ENCODE measurements at regions not wholly inside any gene's neighbourhood (a gene's known extent, or its start where the extent isn't known, plus 50 kb on each side); places are given as distances from the start of the nearest gene placed in this dataset.

DNA sequence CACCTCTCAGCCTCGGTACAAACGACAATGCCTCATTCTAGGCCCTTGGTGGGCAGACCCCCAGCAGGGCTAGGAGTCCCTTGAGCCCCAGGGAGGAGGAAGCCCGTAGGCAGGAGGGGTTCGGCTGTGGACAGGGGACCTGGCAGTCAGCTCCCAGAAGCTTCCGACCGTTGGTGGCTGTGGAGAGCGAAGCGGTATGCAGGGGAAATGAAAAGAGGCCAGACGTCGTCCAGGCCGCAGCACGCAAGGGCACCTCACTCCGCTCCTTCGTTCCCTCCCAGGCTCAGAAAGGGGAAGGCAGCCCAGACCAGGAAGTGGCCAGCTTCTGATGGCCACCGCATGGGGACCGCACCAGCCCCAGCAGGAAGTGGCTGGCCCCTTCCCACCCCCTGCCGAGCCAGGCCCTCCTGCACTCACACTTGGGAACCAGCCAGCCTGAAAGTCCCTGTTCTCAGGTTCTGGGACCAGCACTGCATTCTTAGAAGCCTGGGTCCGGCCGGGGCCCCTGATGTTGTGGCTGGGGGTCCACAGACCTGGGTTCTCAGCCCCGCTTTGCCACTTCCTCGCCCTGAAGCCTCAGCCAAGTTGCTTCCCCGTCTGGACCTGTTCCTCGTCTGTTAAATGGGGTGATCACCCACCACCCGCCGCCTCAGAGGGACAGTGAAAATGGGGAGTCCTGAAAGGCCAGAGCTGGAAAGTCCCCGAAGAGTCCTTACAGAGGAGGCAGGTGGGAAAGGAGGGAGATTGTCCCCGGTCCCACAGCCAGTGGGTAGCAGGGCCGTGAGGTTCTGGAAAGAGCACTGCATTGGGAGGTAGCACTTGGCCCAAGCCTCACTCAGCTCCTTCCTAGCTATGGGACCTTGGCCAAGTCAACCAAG, 104.0 kb upstream of the RUNX3 start:
- TF ChIP-seq, protein P1, sequence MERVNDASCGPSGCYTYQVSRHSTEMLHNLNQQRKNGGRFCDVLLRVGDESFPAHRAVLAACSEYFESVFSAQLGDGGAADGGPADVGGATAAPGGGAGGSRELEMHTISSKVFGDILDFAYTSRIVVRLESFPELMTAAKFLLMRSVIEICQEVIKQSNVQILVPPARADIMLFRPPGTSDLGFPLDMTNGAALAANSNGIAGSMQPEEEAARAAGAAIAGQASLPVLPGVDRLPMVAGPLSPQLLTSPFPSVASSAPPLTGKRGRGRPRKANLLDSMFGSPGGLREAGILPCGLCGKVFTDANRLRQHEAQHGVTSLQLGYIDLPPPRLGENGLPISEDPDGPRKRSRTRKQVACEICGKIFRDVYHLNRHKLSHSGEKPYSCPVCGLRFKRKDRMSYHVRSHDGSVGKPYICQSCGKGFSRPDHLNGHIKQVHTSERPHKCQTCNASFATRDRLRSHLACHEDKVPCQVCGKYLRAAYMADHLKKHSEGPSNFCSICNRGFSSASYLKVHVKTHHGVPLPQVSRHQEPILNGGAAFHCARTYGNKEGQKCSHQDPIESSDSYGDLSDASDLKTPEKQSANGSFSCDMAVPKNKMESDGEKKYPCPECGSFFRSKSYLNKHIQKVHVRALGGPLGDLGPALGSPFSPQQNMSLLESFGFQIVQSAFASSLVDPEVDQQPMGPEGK (CRISPR knock-in tag; IDR thresholded peaks at IDR 0.05; ENCODE audit: borderline replicate concordance) = no peak
- TF ChIP-seq, protein P2, sequence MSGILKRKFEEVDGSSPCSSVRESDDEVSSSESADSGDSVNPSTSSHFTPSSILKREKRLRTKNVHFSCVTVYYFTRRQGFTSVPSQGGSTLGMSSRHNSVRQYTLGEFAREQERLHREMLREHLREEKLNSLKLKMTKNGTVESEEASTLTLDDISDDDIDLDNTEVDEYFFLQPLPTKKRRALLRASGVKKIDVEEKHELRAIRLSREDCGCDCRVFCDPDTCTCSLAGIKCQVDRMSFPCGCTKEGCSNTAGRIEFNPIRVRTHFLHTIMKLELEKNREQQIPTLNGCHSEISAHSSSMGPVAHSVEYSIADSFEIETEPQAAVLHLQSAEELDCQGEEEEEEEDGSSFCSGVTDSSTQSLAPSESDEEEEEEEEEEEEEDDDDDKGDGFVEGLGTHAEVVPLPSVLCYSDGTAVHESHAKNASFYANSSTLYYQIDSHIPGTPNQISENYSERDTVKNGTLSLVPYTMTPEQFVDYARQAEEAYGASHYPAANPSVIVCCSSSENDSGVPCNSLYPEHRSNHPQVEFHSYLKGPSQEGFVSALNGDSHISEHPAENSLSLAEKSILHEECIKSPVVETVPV (CRISPR knock-in tag; IDR thresholded peaks at IDR 0.05) = no peak
- no peak for TF ChIP-seq ESRRG (CRISPR knock-in tag; IDR thresholded peaks at IDR 0.05)
